ENCODE measurements at regions not wholly inside any gene's neighbourhood (a gene's known extent, or its start where the extent isn't known, plus 50 kb on each side); places are given as distances from the start of the nearest gene placed in this dataset.

- DNase-seq (ENCODE audit: low read depth in 1 of 2, low spot score in 1 of 2): no peak
- no peak overlapping the region for H3K27ac ChIP-seq (replicated peaks)
- no peak overlapping the region for H3K4me3 ChIP-seq (replicated peaks; ENCODE audit: insufficient read depth, low read length)
- TF ChIP-seq POLR2AphosphoS5 (IDR thresholded peaks at IDR 0.05; ENCODE audit: low read depth) (no peak), SPI1 (IDR thresholded peaks at IDR 0.05; ENCODE audit: borderline replicate concordance, low read depth) (no peak), REST (IDR thresholded peaks at IDR 0.05; ENCODE audit: insufficient replicate concordance, low read depth) (no peak), GABPA (IDR thresholded peaks at IDR 0.05; ENCODE audit: low read depth) (no peak), CTCF (IDR thresholded peaks at IDR 0.05; ENCODE audit: insufficient read depth, low read length) (no peak)
- no peaks in the 10 kb centered on the region for H3K27me3 ChIP-seq (ENCODE audit: insufficient read depth, poor library complexity, severe bottlenecking)
Observed at GRCh38 chr10:8326396-8327139, 272.1 kb downstream of the GATA3 start.

GRCh38 chr10:8327140-8327423, 272.6 kb downstream of the GATA3 start:
- H3K4me3 ChIP-seq (replicated peaks; ENCODE audit: insufficient read depth, low read length): no peak overlapping the region
- H3K27ac ChIP-seq (replicated peaks): no peak overlapping the region
- DNase-seq (ENCODE audit: low read depth in 1 of 2, low spot score in 1 of 2): no peak
- no peaks in the 10 kb centered on the region for H3K27me3 ChIP-seq (ENCODE audit: insufficient read depth, poor library complexity, severe bottlenecking)
- no peak for TF ChIP-seq REST (IDR thresholded peaks at IDR 0.05; ENCODE audit: insufficient replicate concordance, low read depth)
- no peak for TF ChIP-seq SPI1 (IDR thresholded peaks at IDR 0.05; ENCODE audit: borderline replicate concordance, low read depth)
- TF ChIP-seq GABPA (IDR thresholded peaks at IDR 0.05; ENCODE audit: low read depth): no peak
- TF ChIP-seq CTCF (IDR thresholded peaks at IDR 0.05; ENCODE audit: insufficient read depth, low read length): no peak
- no peak for TF ChIP-seq POLR2AphosphoS5 (IDR thresholded peaks at IDR 0.05; ENCODE audit: low read depth)

- Histone ChIP-seq H3K27ac (replicated peaks) (no peak overlapping the region), H3K4me3 (replicated peaks; ENCODE audit: insufficient read depth, low read length) (no peak overlapping the region), H3K27me3 (ENCODE audit: insufficient read depth, poor library complexity, severe bottlenecking) (no peaks in the 10 kb centered on the region)
- DNase-seq (ENCODE audit: low read depth in 1 of 2, low spot score in 1 of 2): no peak
- TF ChIP-seq REST (IDR thresholded peaks at IDR 0.05; ENCODE audit: insufficient replicate concordance, low read depth) (no peak), GABPA (IDR thresholded peaks at IDR 0.05; ENCODE audit: low read depth) (no peak), CTCF (IDR thresholded peaks at IDR 0.05; ENCODE audit: insufficient read depth, low read length) (no peak), SPI1 (IDR thresholded peaks at IDR 0.05; ENCODE audit: borderline replicate concordance, low read depth) (no peak), POLR2AphosphoS5 (IDR thresholded peaks at IDR 0.05; ENCODE audit: low read depth) (no peak)
Observed at GRCh38 chr10:8331387-8331786, 276.9 kb downstream of the GATA3 start.

Data from HL-60 (cell line).